Renal cortical epithelial cell (primary cell): ENCODE measurements at regions not wholly inside any gene's neighbourhood (a gene's known extent, or its start where the extent isn't known, plus 50 kb on each side); places are given as distances from the start of the nearest gene placed in this dataset.
"Not testable (repeated sequence)": the region's sequence is repeated elsewhere in the genome, so short reads cannot be mapped to it uniquely, and the experiment has no call there.

Experiments
- DNase-seq: peaks from one replicate; pipeline ENCODE4 v3.0.0-alpha.2; 2011; ENCODE audit warnings: low read depth

GRCh38 chr2:210376694-210377093 lies 61.7 kb upstream of the MYL1 start:
- DNase-seq, result no peak

- no peak for DNase-seq
Observed at GRCh38 chr2:210370562-210370961, 55.6 kb upstream of the MYL1 start.

- peak; percentile 6 for DNase-seq
Observed at GRCh38 chr2:210366675-210367080, 51.7 kb upstream of the MYL1 start.

- not testable (repeated sequence) for DNase-seq
Observed at GRCh38 chr2:210365475-210365874, 50.5 kb upstream of the MYL1 start.
